C4-2B (cell line): ENCODE measurements at regions not wholly inside any gene's neighbourhood (a gene's known extent, or its start where the extent isn't known, plus 50 kb on each side); places are given as distances from the start of the nearest gene placed in this dataset.

Source experiments
- CTCF ChIP-seq: fragments of 450-650 bp; conservative IDR thresholded peaks from 2 replicates; pipeline ENCODE4 v1.5.1; 2017; ENCODE audit warnings: mild to moderate bottlenecking
- ZFX ChIP-seq: fragments of 450-650 bp; IDR thresholded peaks from 2 replicates; pipeline ENCODE4 v1.6.1; 2017

GRCh38 chrX:109936114-109936513 is 66.8 kb upstream of the TMEM164 start:
- TF ChIP-seq CTCF (no peak), ZFX (no peak)
